HepG2 (cell line): ENCODE measurements at regions not wholly inside any gene's neighbourhood (a gene's known extent, or its start where the extent isn't known, plus 50 kb on each side); places are given as distances from the start of the nearest gene placed in this dataset.

Experiments
- ATAC-seq: fragments of 200-7000 bp; cut with Tn5 transposase; 3 replicates; pipeline ENCODE4 v1.9.1; 2020; ENCODE audit warnings: mild to moderate bottlenecking, moderate library complexity
- BruUV-seq: library from RNA; stranded (reverse); fragments of 400-500 nt; replicated peaks from 2 replicates; lab custom pipeline; 2021; lab: Mats Ljungman, UMichigan
- CTCF ChIA-PET: fragments of 300-600 bp; formaldehyde crosslinking; extraction: SDS; loops from one replicate; lab custom pipeline; 2021; ENCODE audit warnings: low total read pairs, inconsistent platforms, low intra/inter-chr PET ratio; lab: Yijun Ruan, JAX
- POLR2A ChIA-PET: fragments of 350-600 bp; sonication (Branson Sonifier 250); formaldehyde crosslinking; loops from one replicate; lab custom pipeline; 2020; ENCODE audit warnings: antibody characterized with exemption, inconsistent platforms; lab: Yijun Ruan, JAX
- DNase-seq: peaks from one replicate; pipeline ENCODE4 v3.0.0-alpha.2; 2015; ENCODE audit warnings: low spot score
- FAIRE-seq: peaks from 3 replicates; lab custom pipeline; 2011; peaks lifted over from hg19 to GRCh38; lab: Jason Lieb, UNC
- H2AFZ ChIP-seq: one replicate; pipeline ENCODE4 v1.6.1; 2011; ENCODE audit warnings: low read length, inconsistent platforms
- H3K27ac ChIP-seq: fragments of 300-600 bp; 3 replicates; pipeline ENCODE4 v1.8.0; 2011; ENCODE audit warnings: mixed run types, mild to moderate bottlenecking, mixed read lengths, low read length, inconsistent platforms; ENCODE audit not compliant: insufficient read depth; ENCODE audit errors: extremely low read length
- H3K27me3 ChIP-seq, 2 experiments: fragments of 200-600 bp in 1 of 2; 2 replicates in 1 of 2; 3 replicates in 1 of 2; pipeline versions ENCODE4 v1.6.0 to v1.8.0; 2011; ENCODE audit warnings: low read length in 2 of 2, mild to moderate bottlenecking in 2 of 2, moderate library complexity in 2 of 2, inconsistent platforms in 1 of 2; ENCODE audit not compliant: insufficient read depth in 2 of 2, control insufficient read depth in 1 of 2
- H3K36me3 ChIP-seq, 2 experiments: fragments of 200-600 bp in 1 of 2; replicated peaks in 1 of 2; 2 replicates in 1 of 2; 3 replicates in 1 of 2; pipeline versions ENCODE4 v1.5.1 to v1.8.0; 2011; ENCODE audit warnings: low read length in 2 of 2, inconsistent platforms in 1 of 2; ENCODE audit not compliant: insufficient read depth in 2 of 2, control insufficient read depth in 1 of 2
- H3K4me1 ChIP-seq: 2 replicates; pipeline ENCODE4 v1.5.1; 2012; ENCODE audit warnings: low read length, inconsistent platforms; ENCODE audit not compliant: insufficient read depth
- H3K4me2 ChIP-seq: 2 replicates; pipeline ENCODE4 v1.6.0; 2011; ENCODE audit warnings: low read depth, low read length, inconsistent platforms
- H3K4me3 ChIP-seq, 3 experiments: fragments of 200-600 bp in 1 of 3; sonication (generic), shearing (Covaris generic) in 1 of 3; replicated peaks in 1 of 3; 2 replicates each; pipeline ENCODE4 v1.5.1; 2011 to 2016; ENCODE audit warnings: low read length in 3 of 3, inconsistent platforms in 2 of 3, low read depth in 2 of 3, mild to moderate bottlenecking in 2 of 3, control low read depth in 1 of 3, mixed read lengths in 1 of 3; ENCODE audit not compliant: insufficient read depth in 1 of 3
- H3K79me2 ChIP-seq: one replicate; pipeline ENCODE4 v1.6.1; 2011; ENCODE audit warnings: low read length, inconsistent platforms; ENCODE audit not compliant: insufficient read depth
- H3K9ac ChIP-seq: 2 replicates; pipeline ENCODE4 v1.6.0; 2011; ENCODE audit warnings: mild to moderate bottlenecking, low read depth, low read length, inconsistent platforms; ENCODE audit not compliant: insufficient read depth
- H3K9me3 ChIP-seq: 2 replicates; pipeline ENCODE4 v1.5.1; 2012; ENCODE audit warnings: mild to moderate bottlenecking, low read length
- H4K20me1 ChIP-seq: 2 replicates; pipeline ENCODE4 v1.6.0; 2011; ENCODE audit warnings: inconsistent platforms, mild to moderate bottlenecking, low read length, moderate library complexity; ENCODE audit not compliant: insufficient read depth
- PAF1 ChIP-seq: IDR thresholded peaks from 2 replicates; pipeline ENCODE4 v1.6.1; 2016; ENCODE audit warnings: missing genetic modification reagents, missing compliant biosample characterization
- RBAK ChIP-seq: sonication (generic); formaldehyde crosslinking; IDR thresholded peaks from 2 replicates; pipeline ENCODE4 v1.5.1; 2020; ENCODE audit warnings: mild to moderate bottlenecking, missing genetic modification reagents
- RBM39 ChIP-seq: fragments of 200-400 bp; formaldehyde crosslinking; IDR thresholded peaks from one replicate; pipeline ENCODE4 v1.6.1; 2018; ENCODE audit warnings: antibody characterized with exemption, mild to moderate bottlenecking, low read depth, low read length; ENCODE audit not compliant: poor library complexity, severe bottlenecking
- REL ChIP-seq: sonication (generic); formaldehyde crosslinking; conservative IDR thresholded peaks from 2 replicates; pipeline ENCODE4 v1.8.0; 2022; ENCODE audit warnings: mild to moderate bottlenecking, missing genetic modification reagents, moderate library complexity
- RFXAP ChIP-seq: sonication (generic); formaldehyde crosslinking; IDR thresholded peaks from 2 replicates; pipeline ENCODE4 v1.4.0; 2020; ENCODE audit warnings: missing genetic modification reagents, borderline replicate concordance
- SSRP1 ChIP-seq: IDR thresholded peaks from 2 replicates; pipeline ENCODE4 v1.6.1; 2016; ENCODE audit warnings: control low read depth
- YEATS2 ChIP-seq: sonication (generic); formaldehyde crosslinking; IDR thresholded peaks from 2 replicates; pipeline ENCODE4 v1.4.0; 2020; ENCODE audit warnings: missing genetic modification reagents, borderline replicate concordance
- ZBED4 ChIP-seq: sonication (generic); formaldehyde crosslinking; IDR thresholded peaks from 2 replicates; pipeline ENCODE4 v1.4.0; 2020; ENCODE audit warnings: missing genetic modification reagents, borderline replicate concordance
- ZFP36L2 ChIP-seq: sonication (generic); formaldehyde crosslinking; IDR thresholded peaks from 2 replicates; pipeline ENCODE4 v1.4.0; 2020; ENCODE audit warnings: missing genetic modification reagents
- ZNF800 ChIP-seq: sonication (generic); formaldehyde crosslinking; IDR thresholded peaks from 2 replicates; pipeline ENCODE4 v1.4.0; 2020; ENCODE audit warnings: missing genetic modification reagents
- ZNF839 ChIP-seq: sonication (generic); formaldehyde crosslinking; IDR thresholded peaks from 2 replicates; pipeline ENCODE4 v1.4.0; 2020; ENCODE audit warnings: missing genetic modification reagents, mild to moderate bottlenecking, borderline replicate concordance
- WGBS: methylation state at CpG from one replicate; pipeline ENCODE4 v1.1.6; 2017; ENCODE audit warnings: low lambda C conversion rate; 5-methylcytosine and 5-hydroxymethylcytosine counted together
- in situ Hi-C: cut with HindIII; loops from 2 replicates; pipeline ENCODE4 v1.10.0; 2017; ENCODE audit warnings: low pct_unique_long_range_greater_than_20kb; ENCODE audit not compliant: extremely low pct_ligation_motif_present
- intact Hi-C: fragments of 100-400 bp; cut with micrococcal nuclease; formaldehyde crosslinking; loops from one replicate; pipeline ENCODE4 v1.10.0; 2022; ENCODE audit not compliant: unreplicated experiment
- TF ChIP-seq, protein P1 (sequence below): sonication (generic); formaldehyde crosslinking; IDR thresholded peaks from 2 replicates; pipeline ENCODE4 v1.8.0; 2022; ENCODE audit warnings: mild to moderate bottlenecking, missing genetic modification reagents, moderate library complexity

DNA sequence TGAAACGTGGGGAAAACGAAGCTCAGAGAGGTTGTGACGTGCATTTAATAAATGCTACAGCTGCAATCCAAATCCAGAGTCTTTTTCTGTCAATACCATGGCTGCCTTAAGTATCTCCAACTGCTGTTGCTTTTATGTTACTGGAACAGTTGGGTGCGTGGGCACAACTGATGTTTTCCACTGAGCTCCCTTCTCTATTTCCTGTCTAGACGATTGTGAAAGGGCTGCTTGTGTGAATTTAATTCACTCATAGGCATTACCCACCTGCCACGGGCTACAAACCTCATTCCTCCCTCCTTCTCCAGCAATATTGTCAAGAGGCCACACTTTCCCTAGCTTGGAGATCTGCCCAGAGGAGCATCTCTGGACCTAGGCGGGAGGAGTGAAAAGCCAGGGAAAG lies 526.0 kb downstream of the MID1IP1 start:
- Histone ChIP-seq H3K9ac (no peak overlapping the region), H3K36me3 (no peaks in the 10 kb centered on the region), H3K79me2 (no peaks in the 10 kb centered on the region), H3K4me1 (no peaks in the 10 kb centered on the region), H4K20me1 (no peaks in the 10 kb centered on the region), H2AFZ (no peak overlapping the region), H3K4me3 (no peak overlapping the region), H3K4me2 (no peak overlapping the region), H3K27me3 (no peaks in the 10 kb centered on the region), H3K27ac (no peak overlapping the region), H3K9me3 (no peaks in the 10 kb centered on the region)
- POLR2A ChIA-PET: no interaction called here
- no TSS peak for BruUV-seq
- CTCF ChIA-PET: no interaction called here
- no peak for ATAC-seq
- TF ChIP-seq RFXAP (CRISPR knock-in tag): no peak
- no peak for TF ChIP-seq RBAK (CRISPR knock-in tag)
- TF ChIP-seq, protein P1, sequence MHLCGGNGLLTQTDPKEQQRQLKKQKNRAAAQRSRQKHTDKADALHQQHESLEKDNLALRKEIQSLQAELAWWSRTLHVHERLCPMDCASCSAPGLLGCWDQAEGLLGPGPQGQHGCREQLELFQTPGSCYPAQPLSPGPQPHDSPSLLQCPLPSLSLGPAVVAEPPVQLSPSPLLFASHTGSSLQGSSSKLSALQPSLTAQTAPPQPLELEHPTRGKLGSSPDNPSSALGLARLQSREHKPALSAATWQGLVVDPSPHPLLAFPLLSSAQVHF (CRISPR knock-in tag): no peak
- TF ChIP-seq ZNF800: no peak
- no peak for TF ChIP-seq ZNF839 (CRISPR knock-in tag)
- in situ Hi-C loops (no loop called here), intact Hi-C loops (no loop called here)
- FAIRE-seq: no peak
- no peak for DNase-seq
- WGBS: 13% methylated on average over 5 of the region's 7 CpGs

GRCh38 chrX:39327705-39328104 lies 526.4 kb downstream of the MID1IP1 start:
- H3K36me3 ChIP-seq: no peaks in the 10 kb centered on the region
- H3K27ac ChIP-seq: no peak overlapping the region
- POLR2A ChIA-PET: no interaction called here
- in situ Hi-C loops: no loop called here
- intact Hi-C loops: no loop called here
- H3K4me2 ChIP-seq: no peak overlapping the region
- no peaks in the 10 kb centered on the region for H3K4me1 ChIP-seq
- no peaks in the 10 kb centered on the region for H3K9me3 ChIP-seq
- WGBS: 79% methylated on average over 1 of the region's 1 CpG
- no peak for DNase-seq
- no TSS peak for BruUV-seq
- ATAC-seq: no peak
- no peaks in the 10 kb centered on the region for H3K27me3 ChIP-seq
- H4K20me1 ChIP-seq: no peaks in the 10 kb centered on the region
- FAIRE-seq: no peak
- H3K9ac ChIP-seq: no peak overlapping the region
- H3K4me3 ChIP-seq: no peak overlapping the region
- H3K79me2 ChIP-seq: no peaks in the 10 kb centered on the region
- CTCF ChIA-PET: no interaction called here
- no peak overlapping the region for H2AFZ ChIP-seq
- TF ChIP-seq ZBED4 (no peak), ZFP36L2 (no peak), RBM39 (no peak), SSRP1 (no peak), YEATS2 (CRISPR knock-in tag) (no peak), PAF1 (CRISPR knock-in tag) (no peak), REL (CRISPR knock-in tag) (no peak)
